ENCODE measurements at regions not wholly inside any gene's neighbourhood (a gene's known extent, or its start where the extent isn't known, plus 50 kb on each side); places are given as distances from the start of the nearest gene placed in this dataset.

GRCh38 chr10:63915240-63915639 is 394.0 kb downstream of the REEP3 start:
- Mint-ChIP-seq H3K4me1 (ENCODE audit: low read depth) (no peaks in the 10 kb centered on the region), H3K9me3 (ENCODE audit: low read depth) (no peaks in the 10 kb centered on the region), H3K27me3 (ENCODE audit: low read depth) (no peaks in the 10 kb centered on the region), H3K27ac (ENCODE audit: unreplicated experiment) (no peak overlapping the region), H3K4me3 (ENCODE audit: unreplicated experiment) (no peak overlapping the region), H3K36me3 (ENCODE audit: low read depth) (no peaks in the 10 kb centered on the region)
- TF ChIP-seq CTCF (IDR thresholded peaks at IDR 0.05) = no peak
- no peak for DNase-seq (ENCODE audit: low spot score)

- Mint-ChIP-seq H3K27ac (ENCODE audit: unreplicated experiment) (no peak overlapping the region), H3K4me3 (ENCODE audit: unreplicated experiment) (no peak overlapping the region), H3K27me3 (ENCODE audit: low read depth) (no peaks in the 10 kb centered on the region), H3K36me3 (ENCODE audit: low read depth) (no peaks in the 10 kb centered on the region), H3K4me1 (ENCODE audit: low read depth) (peaks cover 5% of the 10 kb centered on the region), H3K9me3 (ENCODE audit: low read depth) (no peaks in the 10 kb centered on the region)
- DNase-seq (ENCODE audit: low spot score) = no peak
- TF ChIP-seq CTCF (IDR thresholded peaks at IDR 0.05) = no peak
Observed at GRCh38 chr10:63917363-63917762, 396.2 kb downstream of the REEP3 start.

- TF ChIP-seq CTCF (IDR thresholded peaks at IDR 0.05) = no peak
- Mint-ChIP-seq H3K9me3 (ENCODE audit: low read depth) (no peaks in the 10 kb centered on the region), H3K27ac (ENCODE audit: unreplicated experiment) (no peak overlapping the region), H3K27me3 (ENCODE audit: low read depth) (no peaks in the 10 kb centered on the region), H3K36me3 (ENCODE audit: low read depth) (no peaks in the 10 kb centered on the region), H3K4me3 (ENCODE audit: unreplicated experiment) (no peak overlapping the region), H3K4me1 (ENCODE audit: low read depth) (peaks cover 12% of the 10 kb centered on the region)
- DNase-seq (ENCODE audit: low spot score) = no peak
Observed at GRCh38 chr10:63919575-63920279, 398.5 kb downstream of the REEP3 start.

GRCh38 chr10:63920926-63921325 is 399.7 kb downstream of the REEP3 start:
- H3K27ac Mint-ChIP-seq (ENCODE audit: unreplicated experiment) = no peak overlapping the region

GRCh38 chr10:63921908-63922467 is 400.8 kb downstream of the REEP3 start:
- H3K4me3 Mint-ChIP-seq (ENCODE audit: unreplicated experiment) = no peak overlapping the region
- no peak for TF ChIP-seq CTCF (IDR thresholded peaks at IDR 0.05)
- H3K4me1 Mint-ChIP-seq (ENCODE audit: low read depth) = peaks cover 12% of the 10 kb centered on the region

More at GRCh38 chr10:63920926-63921325, 399.7 kb downstream of the REEP3 start:
- no peaks in the 10 kb centered on the region for H3K9me3 Mint-ChIP-seq (ENCODE audit: low read depth)
- no peak overlapping the region for H3K4me3 Mint-ChIP-seq (ENCODE audit: unreplicated experiment)
- no peaks in the 10 kb centered on the region for H3K27me3 Mint-ChIP-seq (ENCODE audit: low read depth)
- H3K36me3 Mint-ChIP-seq (ENCODE audit: low read depth) = no peaks in the 10 kb centered on the region
- no peak for TF ChIP-seq CTCF (IDR thresholded peaks at IDR 0.05)
- DNase-seq (ENCODE audit: low spot score) = no peak
- H3K4me1 Mint-ChIP-seq (ENCODE audit: low read depth) = peaks cover 12% of the 10 kb centered on the region

More at GRCh38 chr10:63921908-63922467, 400.8 kb downstream of the REEP3 start:
- Mint-ChIP-seq H3K36me3 (ENCODE audit: low read depth) (no peaks in the 10 kb centered on the region), H3K27ac (ENCODE audit: unreplicated experiment) (peak overlapping the region; percentile 38), H3K9me3 (ENCODE audit: low read depth) (no peaks in the 10 kb centered on the region), H3K27me3 (ENCODE audit: low read depth) (no peaks in the 10 kb centered on the region)
- DNase-seq (ENCODE audit: low spot score) = no peak
